ENCODE measurements at regions not wholly inside any gene's neighbourhood (a gene's known extent, or its start where the extent isn't known, plus 50 kb on each side); places are given as distances from the start of the nearest gene placed in this dataset.

DNA sequence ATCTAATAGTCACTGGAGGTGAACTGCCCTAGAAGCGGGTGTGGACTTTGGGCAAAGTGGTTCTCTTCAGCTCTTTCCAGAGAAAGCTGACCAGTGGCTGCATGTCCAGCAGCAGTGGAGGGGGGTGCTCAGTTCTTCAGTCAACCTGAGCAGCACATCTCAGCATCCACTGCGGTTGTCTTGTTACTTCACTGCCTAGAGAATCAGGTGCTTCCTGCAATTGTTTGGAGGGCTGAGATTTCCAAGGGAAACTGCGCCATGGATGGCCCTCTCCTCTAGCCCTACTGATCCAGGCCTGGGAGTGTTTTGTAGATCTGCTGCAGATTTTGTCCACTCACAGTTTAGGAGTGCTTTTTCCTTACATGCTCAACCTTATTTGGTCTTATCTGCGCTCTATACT lies 65.6 kb upstream of the CFAP161 start:
- TF ChIP-seq, protein P1, sequence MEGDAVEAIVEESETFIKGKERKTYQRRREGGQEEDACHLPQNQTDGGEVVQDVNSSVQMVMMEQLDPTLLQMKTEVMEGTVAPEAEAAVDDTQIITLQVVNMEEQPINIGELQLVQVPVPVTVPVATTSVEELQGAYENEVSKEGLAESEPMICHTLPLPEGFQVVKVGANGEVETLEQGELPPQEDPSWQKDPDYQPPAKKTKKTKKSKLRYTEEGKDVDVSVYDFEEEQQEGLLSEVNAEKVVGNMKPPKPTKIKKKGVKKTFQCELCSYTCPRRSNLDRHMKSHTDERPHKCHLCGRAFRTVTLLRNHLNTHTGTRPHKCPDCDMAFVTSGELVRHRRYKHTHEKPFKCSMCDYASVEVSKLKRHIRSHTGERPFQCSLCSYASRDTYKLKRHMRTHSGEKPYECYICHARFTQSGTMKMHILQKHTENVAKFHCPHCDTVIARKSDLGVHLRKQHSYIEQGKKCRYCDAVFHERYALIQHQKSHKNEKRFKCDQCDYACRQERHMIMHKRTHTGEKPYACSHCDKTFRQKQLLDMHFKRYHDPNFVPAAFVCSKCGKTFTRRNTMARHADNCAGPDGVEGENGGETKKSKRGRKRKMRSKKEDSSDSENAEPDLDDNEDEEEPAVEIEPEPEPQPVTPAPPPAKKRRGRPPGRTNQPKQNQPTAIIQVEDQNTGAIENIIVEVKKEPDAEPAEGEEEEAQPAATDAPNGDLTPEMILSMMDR (IDR thresholded peaks at IDR 0.05; ENCODE audit: low read depth, low read length), result no peak

DNA sequence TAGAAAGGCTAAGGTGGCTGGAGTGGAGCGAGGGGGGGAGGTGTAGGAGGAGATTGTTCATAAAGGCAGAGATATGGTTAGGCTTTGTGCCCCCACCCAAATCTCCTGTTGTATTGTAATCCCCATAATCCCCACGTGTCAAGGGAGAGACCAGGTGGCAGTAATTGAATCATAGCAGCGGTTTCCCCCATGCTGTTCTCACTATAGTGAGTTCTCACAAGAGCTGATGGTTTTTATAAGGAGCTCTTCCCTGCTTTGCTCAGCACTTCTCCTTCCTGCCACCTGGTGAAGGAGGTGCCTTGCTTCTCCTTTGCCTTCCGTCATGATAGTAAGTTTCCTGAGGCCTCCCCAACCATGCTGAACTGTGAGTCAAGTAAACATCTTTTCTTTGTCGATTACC lies 64.7 kb upstream of the CFAP161 start:
- DNase-seq (ENCODE audit: low read depth in 2 of 2), result no peak
- TF ChIP-seq, protein P1 (IDR thresholded peaks at IDR 0.05; ENCODE audit: low read depth, low read length), result no peak
- H3K4me3 ChIP-seq (replicated peaks in 1 of 2; ENCODE audit: low read depth in 2 of 2, low read length in 2 of 2), result no peak overlapping the region

More for the DNA sequence above, 65.6 kb upstream of the CFAP161 start:
- no peak overlapping the region for H3K4me3 ChIP-seq (replicated peaks in 1 of 2; ENCODE audit: low read depth in 2 of 2, low read length in 2 of 2)
- DNase-seq (ENCODE audit: low read depth in 2 of 2), result no peak

DNA sequence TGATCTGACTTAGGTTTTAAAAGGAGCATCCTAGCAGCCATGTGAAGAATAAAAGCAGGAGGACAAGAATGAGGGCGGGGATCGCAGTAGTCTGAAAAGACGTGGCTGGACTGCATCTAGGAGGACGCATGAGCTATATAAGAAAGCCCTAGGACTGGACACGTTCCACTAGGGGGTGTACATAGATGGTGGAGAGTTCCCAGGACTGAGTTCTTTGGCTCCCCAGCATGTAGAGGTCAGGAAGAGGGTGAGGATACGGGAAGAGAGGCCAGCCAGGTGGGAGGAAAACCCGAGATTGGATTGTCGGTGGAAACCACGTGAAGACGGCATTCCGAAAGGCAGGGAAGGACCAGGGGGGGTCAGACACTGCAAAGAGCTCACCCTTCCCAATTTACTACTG lies 64.2 kb upstream of the CFAP161 start:
- no peak for DNase-seq (ENCODE audit: low read depth in 2 of 2)
- TF ChIP-seq, protein P1 (IDR thresholded peaks at IDR 0.05; ENCODE audit: low read depth, low read length), result no peak
- no peak overlapping the region for H3K4me3 ChIP-seq (replicated peaks in 1 of 2; ENCODE audit: low read depth in 2 of 2, low read length in 2 of 2)

DNA sequence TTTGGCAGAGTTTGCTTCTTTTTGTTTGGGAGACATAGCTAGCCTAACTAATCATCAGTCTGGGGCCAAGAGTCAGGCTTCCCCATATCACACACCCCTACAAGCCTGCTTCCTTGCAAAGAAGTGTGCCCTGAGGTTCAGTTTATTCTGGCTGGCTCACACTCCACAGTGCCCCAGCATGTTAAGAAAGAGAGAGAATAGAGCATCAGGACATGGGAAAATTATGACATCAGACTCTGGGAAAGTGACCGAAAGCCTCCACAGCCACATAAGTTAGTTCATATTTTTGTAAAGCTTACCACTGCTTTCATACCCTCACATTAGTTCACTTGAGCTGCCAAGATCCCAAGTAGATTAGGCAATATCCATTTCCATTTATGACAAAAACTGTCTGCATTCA lies 63.0 kb upstream of the CFAP161 start:
- TF ChIP-seq, protein P1 (IDR thresholded peaks at IDR 0.05; ENCODE audit: low read depth, low read length), result no peak
- H3K4me3 ChIP-seq (replicated peaks in 1 of 2; ENCODE audit: low read depth in 2 of 2, low read length in 2 of 2), result no peak overlapping the region
- DNase-seq (ENCODE audit: low read depth in 2 of 2), result peak; percentile 51 to 72

DNA sequence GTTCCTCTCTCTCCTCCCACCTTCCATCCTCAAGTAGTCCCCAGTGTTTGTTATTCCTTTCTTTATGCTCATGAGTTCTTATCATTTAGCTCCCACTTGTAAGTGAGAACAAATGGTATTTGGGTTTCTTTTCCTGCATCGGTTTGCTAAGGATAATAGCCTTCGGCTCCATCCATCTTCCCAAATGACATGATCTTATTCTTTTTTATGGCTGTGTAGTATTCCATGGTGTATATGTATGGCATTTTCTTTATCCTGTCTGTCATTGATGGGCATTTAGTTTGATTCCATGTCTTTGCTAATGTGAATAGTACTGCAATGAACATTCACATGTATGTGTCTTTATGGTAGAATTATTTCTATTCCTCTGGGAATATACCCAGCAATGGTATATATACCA lies 62.4 kb upstream of the CFAP161 start:
- H3K4me3 ChIP-seq (replicated peaks in 1 of 2; ENCODE audit: low read depth in 2 of 2, low read length in 2 of 2), result no peak overlapping the region
- TF ChIP-seq, protein P1 (IDR thresholded peaks at IDR 0.05; ENCODE audit: low read depth, low read length), result no peak
- no peak for DNase-seq (ENCODE audit: low read depth in 2 of 2)

DNA sequence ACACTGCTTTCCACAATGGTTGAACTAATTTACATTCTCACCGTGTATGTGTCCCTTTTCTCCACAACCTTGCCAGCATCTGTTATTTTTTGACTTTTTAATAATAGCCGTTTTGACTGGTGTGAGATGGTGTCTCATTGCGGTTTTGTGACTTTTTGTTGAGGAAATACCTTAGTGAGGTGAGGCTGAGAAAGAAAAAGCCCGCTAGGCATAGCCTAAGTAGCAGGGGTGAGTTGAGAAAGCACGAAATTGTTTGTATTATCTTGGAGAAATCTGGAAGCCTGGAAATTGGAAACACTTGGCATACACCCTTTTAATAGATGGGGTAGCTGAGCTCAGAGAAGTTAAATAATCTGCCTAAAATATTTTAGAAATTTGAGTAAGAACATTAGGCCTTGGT lies 61.5 kb upstream of the CFAP161 start:
- TF ChIP-seq, protein P1 (IDR thresholded peaks at IDR 0.05; ENCODE audit: low read depth, low read length), result no peak
- H3K4me3 ChIP-seq (replicated peaks in 1 of 2; ENCODE audit: low read depth in 2 of 2, low read length in 2 of 2), result no peak overlapping the region
- no peak for DNase-seq (ENCODE audit: low read depth in 2 of 2)

DNA sequence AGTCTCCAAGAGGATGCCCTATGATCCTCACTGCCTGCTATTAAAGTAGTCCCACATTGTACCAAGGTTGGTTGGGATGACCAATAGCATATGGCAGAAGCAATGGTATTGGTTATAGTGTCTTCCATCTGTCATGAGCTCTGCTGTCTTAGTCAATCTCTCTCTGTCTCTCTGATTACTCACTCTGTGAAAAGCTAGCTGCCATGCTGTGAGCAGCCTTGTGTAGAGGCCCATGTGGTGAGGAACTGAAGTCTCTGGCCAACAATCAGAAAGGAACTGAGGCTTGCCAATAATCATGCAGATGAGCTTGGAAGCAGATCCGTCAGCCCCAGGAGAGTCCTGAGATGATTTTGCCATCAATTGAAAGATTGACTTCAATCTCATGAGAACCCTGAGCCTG lies 60.3 kb upstream of the CFAP161 start:
- DNase-seq (ENCODE audit: low read depth in 2 of 2), result no peak
- H3K4me3 ChIP-seq (replicated peaks in 1 of 2; ENCODE audit: low read depth in 2 of 2, low read length in 2 of 2), result no peak overlapping the region
- TF ChIP-seq, protein P1 (IDR thresholded peaks at IDR 0.05; ENCODE audit: low read depth, low read length), result no peak
